ENCODE measurements at regions not wholly inside any gene's neighbourhood (a gene's known extent, or its start where the extent isn't known, plus 50 kb on each side); places are given as distances from the start of the nearest gene placed in this dataset.

DNA sequence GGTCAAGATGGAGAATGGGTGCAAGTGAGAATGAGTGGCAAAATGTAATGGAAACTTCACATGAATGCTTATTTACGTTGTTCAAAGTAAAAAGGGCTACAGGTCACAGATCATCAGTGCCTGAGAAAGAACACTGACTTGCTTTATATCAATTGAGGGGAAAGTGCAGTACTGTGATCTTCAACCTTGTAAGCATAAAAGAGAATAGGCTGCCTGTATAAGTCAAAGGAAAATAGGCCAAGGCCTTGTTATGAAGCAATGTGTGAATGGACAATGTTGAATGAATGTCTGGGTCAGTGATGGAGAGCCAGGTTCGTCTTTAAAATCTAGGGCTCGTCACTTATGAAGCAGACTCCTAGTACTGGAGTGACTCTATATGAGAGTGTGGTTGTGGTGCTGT is 158.6 kb upstream of the NT5E start:
- TF ChIP-seq, protein P1, sequence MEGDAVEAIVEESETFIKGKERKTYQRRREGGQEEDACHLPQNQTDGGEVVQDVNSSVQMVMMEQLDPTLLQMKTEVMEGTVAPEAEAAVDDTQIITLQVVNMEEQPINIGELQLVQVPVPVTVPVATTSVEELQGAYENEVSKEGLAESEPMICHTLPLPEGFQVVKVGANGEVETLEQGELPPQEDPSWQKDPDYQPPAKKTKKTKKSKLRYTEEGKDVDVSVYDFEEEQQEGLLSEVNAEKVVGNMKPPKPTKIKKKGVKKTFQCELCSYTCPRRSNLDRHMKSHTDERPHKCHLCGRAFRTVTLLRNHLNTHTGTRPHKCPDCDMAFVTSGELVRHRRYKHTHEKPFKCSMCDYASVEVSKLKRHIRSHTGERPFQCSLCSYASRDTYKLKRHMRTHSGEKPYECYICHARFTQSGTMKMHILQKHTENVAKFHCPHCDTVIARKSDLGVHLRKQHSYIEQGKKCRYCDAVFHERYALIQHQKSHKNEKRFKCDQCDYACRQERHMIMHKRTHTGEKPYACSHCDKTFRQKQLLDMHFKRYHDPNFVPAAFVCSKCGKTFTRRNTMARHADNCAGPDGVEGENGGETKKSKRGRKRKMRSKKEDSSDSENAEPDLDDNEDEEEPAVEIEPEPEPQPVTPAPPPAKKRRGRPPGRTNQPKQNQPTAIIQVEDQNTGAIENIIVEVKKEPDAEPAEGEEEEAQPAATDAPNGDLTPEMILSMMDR (IDR thresholded peaks at IDR 0.05; ENCODE audit: insufficient read depth, low read length, poor library complexity, severe bottlenecking) = no peak
- TF ChIP-seq EZH2phosphoT487 (conservative IDR thresholded peaks at IDR 0.05; ENCODE audit: low read length) = no peak
